ENCODE measurements at regions not wholly inside any gene's neighbourhood (a gene's known extent, or its start where the extent isn't known, plus 50 kb on each side); places are given as distances from the start of the nearest gene placed in this dataset.

DNA sequence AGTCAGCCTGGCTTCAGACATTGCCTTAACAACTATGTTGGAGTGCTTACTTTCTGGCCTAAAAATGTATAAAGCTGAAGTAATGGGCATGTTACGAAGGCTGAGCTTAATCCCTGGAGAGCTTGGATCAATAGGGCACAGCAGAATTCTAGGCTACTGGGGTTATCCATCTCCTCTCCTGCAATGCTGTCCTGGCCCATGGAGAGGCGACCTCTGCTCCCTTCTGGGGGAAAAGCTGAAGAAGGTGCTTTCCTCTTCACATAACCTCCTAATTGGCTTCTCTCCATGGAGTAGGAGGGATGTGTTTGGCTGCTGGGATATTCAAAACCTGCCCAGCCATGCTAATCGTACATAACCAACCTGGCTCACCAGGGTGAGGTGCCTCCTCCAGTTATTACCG lies 403.5 kb downstream of the DMRT2 start:
- TF ChIP-seq CTCF (IDR thresholded peaks at IDR 0.05; ENCODE audit: extremely low read depth in 1 of 2, insufficient read depth in 1 of 2, low read depth in 1 of 2, low read length in 2 of 2), result no peak
- TF ChIP-seq POLR2A (IDR thresholded peaks at IDR 0.05; ENCODE audit: low read depth, low read length), result no peak
- TF ChIP-seq, protein P1, sequence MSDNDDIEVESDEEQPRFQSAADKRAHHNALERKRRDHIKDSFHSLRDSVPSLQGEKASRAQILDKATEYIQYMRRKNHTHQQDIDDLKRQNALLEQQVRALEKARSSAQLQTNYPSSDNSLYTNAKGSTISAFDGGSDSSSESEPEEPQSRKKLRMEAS (IDR thresholded peaks at IDR 0.05; ENCODE audit: insufficient read depth, insufficient read length), result no peak

Measured in endothelial cell of umbilical vein (primary cell).